ENCODE measurements at regions not wholly inside any gene's neighbourhood (a gene's known extent, or its start where the extent isn't known, plus 50 kb on each side); places are given as distances from the start of the nearest gene placed in this dataset.
"Not testable (repeated sequence)": the region's sequence is repeated elsewhere in the genome, so short reads cannot be mapped to it uniquely, and the experiment has no call there.

- DNase-seq: no peak
These were observed 489.8 kb downstream of the TYW1 start for GRCh38 chr7:67486401-67486800.

GRCh38 chr7:67487316-67487715, 490.7 kb downstream of the TYW1 start:
- no peak for DNase-seq

- DNase-seq: no peak
These were observed 493.2 kb downstream of the TYW1 start for GRCh38 chr7:67489881-67490280.

- DNase-seq: no peak
These were observed 496.7 kb downstream of the TYW1 start for GRCh38 chr7:67493366-67493765.

GRCh38 chr7:67496589-67496988, 500.0 kb downstream of the TYW1 start:
- no peak for DNase-seq

- not testable (repeated sequence) for DNase-seq
These were observed 501.3 kb downstream of the TYW1 start for GRCh38 chr7:67497914-67498313.

GRCh38 chr7:67502929-67503328, 506.3 kb downstream of the TYW1 start:
- no peak for DNase-seq

- no peak for DNase-seq
These were observed 508.8 kb downstream of the TYW1 start for GRCh38 chr7:67505449-67505848.

- DNase-seq: no peak
These were observed 515.8 kb downstream of the TYW1 start for GRCh38 chr7:67512481-67512880.

GRCh38 chr7:67518580-67518979, 521.9 kb downstream of the TYW1 start:
- no peak for DNase-seq

- no peak for DNase-seq
These were observed 522.5 kb downstream of the TYW1 start for GRCh38 chr7:67519171-67519570.

- no peak for DNase-seq
These were observed 525.9 kb downstream of the TYW1 start for GRCh38 chr7:67522504-67522903.

GRCh38 chr7:67523713-67524112, 527.1 kb downstream of the TYW1 start:
- no peak for DNase-seq

GRCh38 chr7:67525588-67525987, 529.0 kb downstream of the TYW1 start:
- no peak for DNase-seq

- DNase-seq: no peak
These were observed 538.8 kb downstream of the TYW1 start for GRCh38 chr7:67535241-67535989.

GRCh38 chr7:67542916-67543315, 546.3 kb downstream of the TYW1 start:
- no peak for DNase-seq

- no peak for DNase-seq
These were observed 550.7 kb downstream of the TYW1 start for GRCh38 chr7:67547183-67547907.

- no peak for DNase-seq
These were observed 552.5 kb downstream of the TYW1 start for GRCh38 chr7:67549126-67549525.

- DNase-seq: no peak
These were observed 554.3 kb downstream of the TYW1 start for GRCh38 chr7:67550801-67551436.

GRCh38 chr7:67552738-67553137, 556.1 kb downstream of the TYW1 start:
- no peak for DNase-seq

- DNase-seq: no peak
These were observed 556.7 kb downstream of the TYW1 start for GRCh38 chr7:67553378-67553777.

GRCh38 chr7:67554986-67555385, 558.4 kb downstream of the TYW1 start:
- DNase-seq: no peak

GRCh38 chr7:67564959-67565358, 568.3 kb downstream of the TYW1 start:
- no peak for DNase-seq

- no peak for DNase-seq
These were observed 569.5 kb downstream of the TYW1 start for GRCh38 chr7:67566101-67566500.

Measured in activated CD4-positive, alpha-beta T cell treated with anti-CD3 and anti-CD28 coated beads, Interleukin-2, amount 50 U/mL, for 16 hours (primary cell).